Astrocyte (in vitro differentiated cells and primary cell): ENCODE measurements at regions not wholly inside any gene's neighbourhood (a gene's known extent, or its start where the extent isn't known, plus 50 kb on each side); places are given as distances from the start of the nearest gene placed in this dataset.

Experiments
- DNase-seq: peaks from one replicate; pipeline ENCODE4 v3.0.0-alpha.2; 2010; ENCODE audit warnings: low read depth
- FAIRE-seq: peaks from 2 replicates; lab custom pipeline; 2011; peaks lifted over from hg19 to GRCh38; lab: Jason Lieb, UNC
- H2AFZ ChIP-seq: 2 replicates; pipeline ENCODE4 v1.6.0; 2012; ENCODE audit warnings: low read depth, low read length, inconsistent platforms
- H3K27ac ChIP-seq: 2 replicates; pipeline ENCODE4 v1.5.1; 2011; ENCODE audit warnings: low read depth, low read length, inconsistent platforms
- H3K27me3 ChIP-seq: 2 replicates; pipeline ENCODE4 v1.6.0; 2011; ENCODE audit warnings: low read length, inconsistent platforms; ENCODE audit not compliant: insufficient read depth
- H3K36me3 ChIP-seq: 2 replicates; pipeline ENCODE4 v1.5.1; 2011; ENCODE audit warnings: low read length, inconsistent platforms; ENCODE audit not compliant: insufficient read depth
- H3K4me1 ChIP-seq: 2 replicates; pipeline ENCODE4 v1.5.1; 2011; ENCODE audit warnings: low read length, inconsistent platforms; ENCODE audit not compliant: insufficient read depth
- H3K4me2 ChIP-seq: 2 replicates; pipeline ENCODE4 v1.6.0; 2012; ENCODE audit warnings: low read length, inconsistent platforms
- H3K4me3 ChIP-seq: 2 replicates; pipeline ENCODE4 v1.5.1; 2011; ENCODE audit warnings: low read depth, mild to moderate bottlenecking, low read length, inconsistent platforms; ENCODE audit not compliant: insufficient read depth
- H3K79me2 ChIP-seq: 2 replicates; pipeline ENCODE4 v1.6.0; 2012; ENCODE audit warnings: mild to moderate bottlenecking, low read length, inconsistent platforms; ENCODE audit not compliant: insufficient read depth
- H3K9ac ChIP-seq: 2 replicates; pipeline ENCODE4 v1.6.0; 2012; ENCODE audit warnings: mild to moderate bottlenecking, low read length, inconsistent platforms
- H3K9me3 ChIP-seq: 2 replicates; pipeline ENCODE4 v1.5.1; 2012; ENCODE audit warnings: low read depth, mild to moderate bottlenecking, low read length, inconsistent platforms; ENCODE audit not compliant: insufficient read depth
- H4K20me1 ChIP-seq: 2 replicates; pipeline ENCODE4 v1.6.0; 2012; ENCODE audit warnings: low read length, inconsistent platforms; ENCODE audit not compliant: insufficient read depth
- H3K27ac Mint-ChIP-seq: one replicate; pipeline ENCODE4 v1.8.0; 2021; ENCODE audit warnings: mild to moderate bottlenecking, mixed read lengths; ENCODE audit not compliant: unreplicated experiment
- H3K27me3 Mint-ChIP-seq: one replicate; pipeline ENCODE4 v1.8.0; 2021; ENCODE audit warnings: low read depth, mixed read lengths; ENCODE audit not compliant: unreplicated experiment
- H3K36me3 Mint-ChIP-seq: one replicate; pipeline ENCODE4 v1.8.0; 2021; ENCODE audit warnings: low read depth, mixed read lengths; ENCODE audit not compliant: unreplicated experiment
- H3K4me1 Mint-ChIP-seq: one replicate; pipeline ENCODE4 v1.8.0; 2021; ENCODE audit warnings: low read depth, mixed read lengths; ENCODE audit not compliant: unreplicated experiment
- H3K4me3 Mint-ChIP-seq: one replicate; pipeline ENCODE4 v1.8.0; 2021; ENCODE audit warnings: mild to moderate bottlenecking, moderate library complexity, mixed read lengths; ENCODE audit not compliant: unreplicated experiment
- H3K9me3 Mint-ChIP-seq: one replicate; pipeline ENCODE4 v1.8.0; 2021; ENCODE audit warnings: mild to moderate bottlenecking, mixed read lengths; ENCODE audit not compliant: unreplicated experiment
- EZH2 ChIP-seq: IDR thresholded peaks from 2 replicates; pipeline ENCODE4 v1.6.1; 2012; ENCODE audit warnings: mild to moderate bottlenecking, low read length, inconsistent platforms; ENCODE audit not compliant: insufficient read depth
- TF ChIP-seq, protein P1 (sequence below): IDR thresholded peaks from 2 replicates; pipeline ENCODE4 v1.5.1; 2011; ENCODE audit warnings: low read depth, mild to moderate bottlenecking, inconsistent platforms, low read length, moderate library complexity; ENCODE audit not compliant: insufficient read depth

DNA sequence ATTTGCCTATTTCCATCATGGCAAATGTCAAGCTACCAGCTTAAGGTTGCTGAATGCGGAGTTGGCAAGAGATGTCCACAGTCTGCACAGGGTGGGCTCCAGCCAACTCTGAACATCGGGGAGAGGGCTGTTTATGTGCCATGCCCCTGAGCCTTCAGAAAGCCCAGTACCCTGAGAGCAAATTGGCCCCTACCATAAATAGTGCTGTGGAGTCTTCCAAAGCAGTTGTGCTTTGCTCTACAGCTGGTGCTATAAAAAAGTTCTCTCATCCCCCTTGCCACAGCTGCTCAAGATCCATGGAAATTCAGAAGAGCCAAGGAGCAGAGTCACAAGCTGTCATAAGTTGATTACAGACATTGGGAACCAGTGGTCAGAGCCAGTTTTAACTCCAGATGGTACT lies 85.6 kb upstream of the CLDN14 start:
- DNase-seq: no peak
- Histone ChIP-seq H4K20me1 (no peaks in the 10 kb centered on the region), H3K4me2 (no peak overlapping the region), H3K4me3 (no peak overlapping the region), H3K79me2 (no peaks in the 10 kb centered on the region), H3K9me3 (peaks cover 5% of the 10 kb centered on the region), H3K9ac (no peak overlapping the region), H3K4me1 (no peaks in the 10 kb centered on the region), H3K27me3 (peaks cover 29% of the 10 kb centered on the region), H2AFZ (no peak overlapping the region), H3K36me3 (no peaks in the 10 kb centered on the region), H3K27ac (no peak overlapping the region)
- no peak for TF ChIP-seq EZH2
- TF ChIP-seq, protein P1, sequence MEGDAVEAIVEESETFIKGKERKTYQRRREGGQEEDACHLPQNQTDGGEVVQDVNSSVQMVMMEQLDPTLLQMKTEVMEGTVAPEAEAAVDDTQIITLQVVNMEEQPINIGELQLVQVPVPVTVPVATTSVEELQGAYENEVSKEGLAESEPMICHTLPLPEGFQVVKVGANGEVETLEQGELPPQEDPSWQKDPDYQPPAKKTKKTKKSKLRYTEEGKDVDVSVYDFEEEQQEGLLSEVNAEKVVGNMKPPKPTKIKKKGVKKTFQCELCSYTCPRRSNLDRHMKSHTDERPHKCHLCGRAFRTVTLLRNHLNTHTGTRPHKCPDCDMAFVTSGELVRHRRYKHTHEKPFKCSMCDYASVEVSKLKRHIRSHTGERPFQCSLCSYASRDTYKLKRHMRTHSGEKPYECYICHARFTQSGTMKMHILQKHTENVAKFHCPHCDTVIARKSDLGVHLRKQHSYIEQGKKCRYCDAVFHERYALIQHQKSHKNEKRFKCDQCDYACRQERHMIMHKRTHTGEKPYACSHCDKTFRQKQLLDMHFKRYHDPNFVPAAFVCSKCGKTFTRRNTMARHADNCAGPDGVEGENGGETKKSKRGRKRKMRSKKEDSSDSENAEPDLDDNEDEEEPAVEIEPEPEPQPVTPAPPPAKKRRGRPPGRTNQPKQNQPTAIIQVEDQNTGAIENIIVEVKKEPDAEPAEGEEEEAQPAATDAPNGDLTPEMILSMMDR: no peak
- no peak overlapping the region for H3K4me3 Mint-ChIP-seq
- H3K27me3 Mint-ChIP-seq: peaks cover 20% of the 10 kb centered on the region
- peaks cover 3% of the 10 kb centered on the region for H3K9me3 Mint-ChIP-seq
- H3K4me1 Mint-ChIP-seq: no peaks in the 10 kb centered on the region
- no peak overlapping the region for H3K27ac Mint-ChIP-seq
- FAIRE-seq: no peak
- H3K36me3 Mint-ChIP-seq: no peaks in the 10 kb centered on the region

DNA sequence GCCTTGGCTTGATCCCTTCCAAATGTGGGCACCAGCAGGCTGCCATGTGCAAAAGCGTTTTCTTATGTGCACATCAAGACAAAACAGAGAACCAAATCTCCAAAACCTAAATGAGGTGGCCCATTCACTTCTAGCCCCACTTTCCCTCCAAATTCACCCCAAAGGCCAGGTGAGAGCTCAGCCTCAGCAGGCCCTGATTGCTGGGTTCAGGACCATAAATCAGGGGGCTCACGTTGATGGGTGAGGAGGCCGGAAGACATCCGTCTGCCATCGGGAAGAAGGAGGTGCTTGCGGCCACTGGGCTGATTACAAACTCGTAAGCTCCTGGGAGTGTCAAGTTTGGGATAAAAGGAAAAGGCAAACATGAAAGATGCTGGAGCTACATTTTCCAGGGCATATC lies 86.7 kb upstream of the CLDN14 start:
- no peaks in the 10 kb centered on the region for H3K4me1 ChIP-seq
- no peak overlapping the region for H3K27ac Mint-ChIP-seq
- FAIRE-seq (no peak), DNase-seq (no peak)
- H3K27me3 Mint-ChIP-seq: peaks cover 19% of the 10 kb centered on the region
- H4K20me1 ChIP-seq: no peaks in the 10 kb centered on the region
- H3K79me2 ChIP-seq: no peaks in the 10 kb centered on the region
- H3K27ac ChIP-seq: no peak overlapping the region
- no peaks in the 10 kb centered on the region for H3K4me1 Mint-ChIP-seq
- H3K4me3 Mint-ChIP-seq: no peak overlapping the region
- H3K9me3 Mint-ChIP-seq: peaks cover under 1% of the 10 kb centered on the region
- peaks cover 5% of the 10 kb centered on the region for H3K9me3 ChIP-seq
- H3K4me2 ChIP-seq: no peak overlapping the region
- H3K9ac ChIP-seq: no peak overlapping the region
- no peak for TF ChIP-seq EZH2
- TF ChIP-seq, protein P1: no peak
- H3K27me3 ChIP-seq: peaks cover 29% of the 10 kb centered on the region
- H3K36me3 ChIP-seq: no peaks in the 10 kb centered on the region
- no peaks in the 10 kb centered on the region for H3K36me3 Mint-ChIP-seq
- H2AFZ ChIP-seq: no peak overlapping the region
- no peak overlapping the region for H3K4me3 ChIP-seq

DNA sequence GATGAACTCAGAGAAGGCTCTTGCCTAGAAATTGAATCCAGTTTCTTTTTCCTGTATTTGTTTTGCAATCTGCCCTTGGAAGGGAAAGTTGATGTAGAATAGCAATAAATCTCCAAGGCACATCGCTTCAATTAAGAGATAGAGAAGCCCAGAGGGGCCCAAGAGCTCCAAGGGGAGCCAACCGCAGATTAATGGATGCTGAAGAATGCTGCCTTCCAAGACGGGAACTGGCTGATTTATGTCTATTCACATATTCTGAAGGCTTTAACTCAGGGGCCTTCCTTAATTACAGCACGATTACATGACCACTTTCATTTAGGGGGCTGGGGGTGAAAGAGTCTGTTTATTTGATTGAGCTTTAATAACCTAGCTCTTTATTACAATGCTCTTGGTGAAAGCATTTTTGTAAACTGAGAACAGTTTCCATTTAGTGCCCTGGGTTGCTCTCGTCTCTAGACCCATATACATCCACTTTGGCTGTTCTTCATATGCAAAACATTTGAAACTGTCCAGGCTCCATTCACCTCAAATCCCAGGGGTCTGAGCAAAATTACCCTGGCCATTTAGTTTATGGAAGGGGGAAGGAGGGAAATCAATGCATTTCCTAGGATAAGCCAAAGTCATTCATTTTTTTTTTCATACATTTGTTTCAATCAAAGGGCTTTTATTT lies 87.4 kb upstream of the CLDN14 start:
- H3K4me1 Mint-ChIP-seq: no peaks in the 10 kb centered on the region
- no peaks in the 10 kb centered on the region for H3K9me3 Mint-ChIP-seq
- no peak overlapping the region for H3K4me3 ChIP-seq
- no peak overlapping the region for H3K27ac ChIP-seq
- peaks cover 19% of the 10 kb centered on the region for H3K27me3 Mint-ChIP-seq
- H3K9me3 ChIP-seq: peaks cover 5% of the 10 kb centered on the region
- TF ChIP-seq EZH2: no peak
- no peaks in the 10 kb centered on the region for H3K4me1 ChIP-seq
- H4K20me1 ChIP-seq: no peaks in the 10 kb centered on the region
- H3K36me3 Mint-ChIP-seq: no peaks in the 10 kb centered on the region
- no peak for DNase-seq
- no peaks in the 10 kb centered on the region for H3K36me3 ChIP-seq
- no peak overlapping the region for H2AFZ ChIP-seq
- no peak overlapping the region for H3K9ac ChIP-seq
- H3K4me2 ChIP-seq: no peak overlapping the region
- H3K79me2 ChIP-seq: no peaks in the 10 kb centered on the region
- no peak overlapping the region for H3K27ac Mint-ChIP-seq
- FAIRE-seq: no peak
- no peak overlapping the region for H3K4me3 Mint-ChIP-seq
- peaks cover 28% of the 10 kb centered on the region for H3K27me3 ChIP-seq
